HEK293 (cell line): ENCODE measurements at regions not wholly inside any gene's neighbourhood (a gene's known extent, or its start where the extent isn't known, plus 50 kb on each side); places are given as distances from the start of the nearest gene placed in this dataset.

Experiments
- CTCF ChIA-PET: fragments of 350-600 bp; formaldehyde crosslinking; extraction: SDS; loops from one replicate; lab custom pipeline; 2021; ENCODE audit warnings: antibody characterized with exemption; lab: Yijun Ruan, JAX
- POLR2A ChIA-PET: fragments of 300-600 bp; formaldehyde crosslinking; extraction: SDS; loops from one replicate; lab custom pipeline; 2020; ENCODE audit warnings: antibody characterized with exemption, inconsistent platforms; lab: Yijun Ruan, JAX
- H3K27ac ChIP-seq: fragments of 200-500 bp; sonication (Bioruptor generic); 2 replicates; pipeline ENCODE4 v1.5.1; 2014; ENCODE audit warnings: low read depth, low read length, control low read depth, inconsistent platforms; ENCODE audit errors: extremely low read depth
- H3K36me3 ChIP-seq, 2 experiments: fragments of 200-500 bp in 1 of 2; sonication (Bioruptor generic) in 1 of 2; 1 replicate in 1 of 2; 2 replicates in 1 of 2; pipeline ENCODE4 v1.5.1; 2014 to 2017; ENCODE audit warnings: inconsistent platforms in 2 of 2, low read length in 2 of 2; ENCODE audit not compliant: control insufficient read depth in 2 of 2, insufficient read depth in 1 of 2
- H3K4me1 ChIP-seq: fragments of 200-500 bp; sonication (Bioruptor generic); 2 replicates; pipeline ENCODE4 v1.5.1; 2014; ENCODE audit warnings: mild to moderate bottlenecking, low read length, inconsistent platforms; ENCODE audit not compliant: control insufficient read depth, insufficient read depth
- H3K4me3 ChIP-seq: 2 replicates; pipeline ENCODE4 v1.5.1; 2011; ENCODE audit warnings: low read depth, mild to moderate bottlenecking, control low read depth, low read length, moderate library complexity
- H3K9me3 ChIP-seq: fragments of 200-500 bp; sonication (Bioruptor generic); 2 replicates; pipeline ENCODE4 v1.5.1; 2014; ENCODE audit warnings: low read depth, low read length, inconsistent platforms; ENCODE audit not compliant: control insufficient read depth, insufficient read depth
- FEZF1 ChIP-seq: fragments of 450-650 bp; formaldehyde crosslinking; IDR thresholded peaks from 2 replicates; pipeline ENCODE4 v1.5.1; 2016; ENCODE audit warnings: missing biosample characterization, missing genetic modification characterization
- GLI2 ChIP-seq: fragments of 450-650 bp; formaldehyde crosslinking; IDR thresholded peaks from 2 replicates; pipeline ENCODE4; 2017; ENCODE audit warnings: missing biosample characterization, missing genetic modification characterization, low read depth, borderline replicate concordance
- HOXA7 ChIP-seq: sonication (generic); formaldehyde crosslinking; IDR thresholded peaks from 2 replicates; pipeline ENCODE4 v1.8.1; 2022; ENCODE audit warnings: missing genetic modification reagents, borderline replicate concordance
- RBAK ChIP-seq: fragments of 450-650 bp; formaldehyde crosslinking; IDR thresholded peaks from 2 replicates; pipeline ENCODE4 v1.5.1; 2016; ENCODE audit warnings: missing biosample characterization, missing genetic modification characterization
- WT1 ChIP-seq: fragments of 450-650 bp; formaldehyde crosslinking; IDR thresholded peaks from 2 replicates; pipeline ENCODE4 v1.5.1; 2016; ENCODE audit warnings: missing biosample characterization, missing genetic modification characterization
- ZBTB21 ChIP-seq: fragments of 450-650 bp; formaldehyde crosslinking; IDR thresholded peaks from 2 replicates; pipeline ENCODE4 v1.5.1; 2017; ENCODE audit warnings: missing biosample characterization, missing genetic modification characterization
- ZFP69B ChIP-seq: fragments of 450-650 bp; formaldehyde crosslinking; IDR thresholded peaks from 2 replicates; pipeline ENCODE4 v1.5.1; 2016; ENCODE audit warnings: missing biosample characterization, missing genetic modification characterization
- ZNF112 ChIP-seq: fragments of 450-650 bp; formaldehyde crosslinking; IDR thresholded peaks from 2 replicates; pipeline ENCODE4 v1.5.0; 2017; ENCODE audit warnings: missing biosample characterization, missing genetic modification characterization
- ZNF121 ChIP-seq: fragments of 450-650 bp; formaldehyde crosslinking; IDR thresholded peaks from 2 replicates; pipeline ENCODE4 v1.5.1; 2016; ENCODE audit warnings: missing biosample characterization, missing genetic modification characterization
- ZNF169 ChIP-seq: fragments of 450-650 bp; formaldehyde crosslinking; IDR thresholded peaks from 2 replicates; pipeline ENCODE4 v1.5.1; 2016; ENCODE audit warnings: missing biosample characterization, missing genetic modification characterization
- ZNF184 ChIP-seq: fragments of 450-650 bp; IDR thresholded peaks from 2 replicates; pipeline ENCODE4 v1.5.1; 2018; ENCODE audit warnings: missing biosample characterization, mild to moderate bottlenecking, missing genetic modification characterization
- ZNF324 ChIP-seq: fragments of 450-650 bp; formaldehyde crosslinking; IDR thresholded peaks from 2 replicates; pipeline ENCODE4 v1.5.1; 2016; ENCODE audit warnings: missing biosample characterization, missing genetic modification characterization
- ZNF335 ChIP-seq: fragments of 450-650 bp; formaldehyde crosslinking; conservative IDR thresholded peaks from 2 replicates; pipeline ENCODE4 v1.5.1; 2016; ENCODE audit warnings: missing biosample characterization, missing genetic modification characterization
- ZNF366 ChIP-seq: fragments of 450-650 bp; formaldehyde crosslinking; conservative IDR thresholded peaks from 2 replicates; pipeline ENCODE4 v1.5.1; 2016; ENCODE audit warnings: missing biosample characterization, missing genetic modification characterization
- ZNF391 ChIP-seq: fragments of 450-650 bp; formaldehyde crosslinking; IDR thresholded peaks from 2 replicates; pipeline ENCODE4 v1.5.1; 2016; ENCODE audit warnings: low read depth, missing biosample characterization, missing genetic modification characterization, borderline replicate concordance
- ZNF416 ChIP-seq: fragments of 450-650 bp; formaldehyde crosslinking; IDR thresholded peaks from 2 replicates; pipeline ENCODE4 v1.5.1; 2016; ENCODE audit warnings: missing biosample characterization, missing genetic modification characterization
- ZNF571 ChIP-seq: fragments of 450-650 bp; formaldehyde crosslinking; IDR thresholded peaks from 2 replicates; pipeline ENCODE4 v1.5.0; 2017; ENCODE audit warnings: missing biosample characterization, missing genetic modification characterization
- ZNF629 ChIP-seq: fragments of 450-650 bp; formaldehyde crosslinking; IDR thresholded peaks from 2 replicates; pipeline ENCODE4 v1.5.1; 2017; ENCODE audit warnings: missing biosample characterization, missing genetic modification characterization
- ZNF654 ChIP-seq: fragments of 450-650 bp; formaldehyde crosslinking; IDR thresholded peaks from 2 replicates; pipeline ENCODE4 v1.5.1; 2016; ENCODE audit warnings: low read depth, missing biosample characterization, missing genetic modification characterization
- ZNF792 ChIP-seq: fragments of 450-650 bp; formaldehyde crosslinking; IDR thresholded peaks from 2 replicates; pipeline ENCODE4 v1.5.1; 2016; ENCODE audit warnings: missing biosample characterization, missing genetic modification characterization
- ZNF830 ChIP-seq: fragments of 450-650 bp; IDR thresholded peaks from 2 replicates; pipeline ENCODE4 v1.5.0; 2018; ENCODE audit warnings: missing biosample characterization, missing genetic modification characterization, low read depth, mild to moderate bottlenecking, moderate library complexity
- TF ChIP-seq, protein P1 (sequence below): fragments of 450-650 bp; formaldehyde crosslinking; IDR thresholded peaks from 2 replicates; pipeline ENCODE4 v1.5.1; 2016; ENCODE audit warnings: missing biosample characterization, missing genetic modification characterization
- TF ChIP-seq, protein P2 (sequence below): fragments of 450-650 bp; formaldehyde crosslinking; IDR thresholded peaks from 2 replicates; pipeline ENCODE4 v1.5.1; 2017; ENCODE audit warnings: missing biosample characterization, missing genetic modification characterization
- TF ChIP-seq, protein P3 (sequence below): fragments of 450-650 bp; formaldehyde crosslinking; IDR thresholded peaks from 2 replicates; pipeline ENCODE4 v1.5.1; 2016; ENCODE audit warnings: missing biosample characterization, missing genetic modification characterization

DNA sequence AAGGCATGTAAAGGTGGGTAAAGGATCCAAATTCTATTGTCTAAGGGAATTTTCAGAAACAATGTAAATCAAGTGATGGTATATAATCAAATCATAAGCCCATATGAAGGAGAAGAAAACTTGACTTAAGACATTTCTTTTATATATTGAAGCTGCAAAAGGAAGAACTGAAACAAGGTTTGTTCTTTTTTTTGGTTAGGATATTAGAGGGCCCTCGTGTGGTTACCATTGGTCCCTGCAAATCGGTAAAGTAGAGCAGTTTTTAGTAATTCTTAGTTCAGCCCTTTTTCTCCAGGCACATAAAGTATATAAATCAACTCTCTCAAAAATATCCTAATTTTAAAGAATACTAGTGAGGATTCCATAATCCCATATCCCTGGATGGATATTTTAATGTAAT lies 105.6 kb upstream of the STK17B start:
- Histone ChIP-seq H3K4me3 (no peak overlapping the region), H3K36me3 (no peaks in the 10 kb centered on the region), H3K27ac (no peak overlapping the region), H3K9me3 (no peaks in the 10 kb centered on the region), H3K4me1 (peaks cover 10% of the 10 kb centered on the region)
- ChIA-PET POLR2A (interaction anchor here (0.6 to 1.8 kb wide), 2 partner anchors 106 to 546 kb away, joined by 3 to 9 read pairs; partner anchors contain the start of gene STK17B), CTCF (interaction anchor here (0.6 to 2.5 kb wide), 11 partner anchors 10 to 1914 kb away, joined by 3 to 15 read pairs (median 4); no protein-coding TSS in a partner anchor)
- TF ChIP-seq ZNF184, result 0 out of 2 replicates have a peak, but pooled peaks have one; percentile 45
- peak; percentile 32 for TF ChIP-seq ZNF654 (tag by site-specific recombination)
- TF ChIP-seq, protein P1, sequence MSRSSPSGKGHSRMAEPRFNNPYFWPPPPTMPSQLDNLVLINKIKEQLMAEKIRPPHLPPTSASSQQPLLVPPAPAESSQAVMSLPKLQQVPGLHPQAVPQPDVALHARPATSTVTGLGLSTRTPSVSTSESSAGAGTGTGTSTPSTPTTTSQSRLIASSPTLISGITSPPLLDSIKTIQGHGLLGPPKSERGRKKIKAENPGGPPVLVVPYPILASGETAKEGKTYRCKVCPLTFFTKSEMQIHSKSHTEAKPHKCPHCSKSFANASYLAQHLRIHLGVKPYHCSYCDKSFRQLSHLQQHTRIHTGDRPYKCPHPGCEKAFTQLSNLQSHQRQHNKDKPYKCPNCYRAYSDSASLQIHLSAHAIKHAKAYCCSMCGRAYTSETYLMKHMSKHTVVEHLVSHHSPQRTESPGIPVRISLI (tag by site-specific recombination), result no peak

DNA sequence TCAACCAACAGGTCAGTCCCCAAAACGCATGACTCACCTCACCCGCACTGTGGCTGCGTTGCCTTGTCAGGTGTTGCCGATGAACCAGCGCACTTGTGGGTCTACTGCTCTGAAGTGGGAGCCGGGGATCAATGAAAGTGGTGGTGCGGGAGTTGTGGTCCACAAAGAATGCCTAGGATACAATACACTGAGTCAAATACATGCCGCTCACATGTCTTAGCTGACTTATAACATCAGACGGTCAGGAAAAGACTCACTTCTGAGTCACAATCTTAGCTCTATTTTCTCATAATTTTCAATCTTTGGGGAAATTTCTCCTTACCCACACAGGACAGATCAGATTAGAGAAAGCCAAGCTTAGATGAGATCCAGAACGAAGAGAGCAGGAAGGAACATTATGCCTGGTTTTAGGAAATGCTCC lies 107.1 kb upstream of the STK17B start:
- no peak overlapping the region for H3K4me3 ChIP-seq
- no peak for TF ChIP-seq ZNF169 (tag by site-specific recombination)
- no peak for TF ChIP-seq ZNF571 (tag by site-specific recombination)
- TF ChIP-seq ZNF416 (tag by site-specific recombination), result no peak
- TF ChIP-seq, all 188 proteins: peak for 0
- POLR2A ChIA-PET, result no interaction called here
- Histone ChIP-seq H3K4me1 (peaks cover 10% of the 10 kb centered on the region), H3K9me3 (no peaks in the 10 kb centered on the region), H3K36me3 (no peaks in the 10 kb centered on the region), H3K27ac (no peak overlapping the region)
- CTCF ChIA-PET, result interaction anchor here (0.6 to 1.0 kb wide), 6 partner anchors 20 to 424 kb away, joined by 3 to 6 read pairs (median 3); no protein-coding TSS in a partner anchor

DNA sequence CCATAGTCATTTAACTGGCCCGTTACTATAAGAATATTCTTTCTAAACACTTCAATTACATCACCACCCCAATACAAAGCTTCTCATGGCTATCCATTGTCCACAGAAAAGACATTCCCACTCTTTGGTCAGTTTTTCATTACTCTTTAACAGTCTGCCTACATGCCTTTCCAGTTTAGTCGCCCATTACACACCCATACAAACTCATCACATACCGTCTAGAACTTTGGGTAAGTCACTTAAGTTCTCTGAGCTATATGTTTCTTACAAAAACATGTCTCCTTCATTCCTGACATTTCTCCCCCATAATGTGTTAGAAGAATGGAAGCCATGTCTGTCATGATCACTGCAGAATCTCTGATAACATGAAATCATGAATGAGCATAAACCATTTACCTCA lies 108.2 kb upstream of the STK17B start:
- CTCF ChIA-PET, result interaction anchor here (0.8 kb wide), 1 partner anchor 105 kb away, joined by 3 read pairs; no protein-coding TSS in a partner anchor
- POLR2A ChIA-PET, result no interaction called here
- Histone ChIP-seq H3K27ac (no peak overlapping the region), H3K9me3 (no peaks in the 10 kb centered on the region), H3K4me1 (peaks cover 4% of the 10 kb centered on the region; the same call in 1 of the 2 replicates), H3K4me3 (no peak overlapping the region), H3K36me3 (no peaks in the 10 kb centered on the region)
- TF ChIP-seq ZNF324 (no peak), RBAK (tag by site-specific recombination) (no peak), ZNF169 (tag by site-specific recombination) (no peak), ZNF112 (no peak), ZNF335 (no peak), GLI2 (tag by site-specific recombination) (no peak), ZNF121 (tag by site-specific recombination) (no peak), FEZF1 (tag by site-specific recombination) (no peak), ZNF391 (no peak), ZNF830 (tag by site-specific recombination) (no peak), HOXA7 (no peak), ZNF792 (tag by site-specific recombination) (no peak), ZBTB21 (no peak), ZNF629 (tag by site-specific recombination) (no peak), WT1 (tag by site-specific recombination) (no peak), ZFP69B (no peak), ZNF366 (tag by site-specific recombination) (no peak)
- TF ChIP-seq, protein P2, sequence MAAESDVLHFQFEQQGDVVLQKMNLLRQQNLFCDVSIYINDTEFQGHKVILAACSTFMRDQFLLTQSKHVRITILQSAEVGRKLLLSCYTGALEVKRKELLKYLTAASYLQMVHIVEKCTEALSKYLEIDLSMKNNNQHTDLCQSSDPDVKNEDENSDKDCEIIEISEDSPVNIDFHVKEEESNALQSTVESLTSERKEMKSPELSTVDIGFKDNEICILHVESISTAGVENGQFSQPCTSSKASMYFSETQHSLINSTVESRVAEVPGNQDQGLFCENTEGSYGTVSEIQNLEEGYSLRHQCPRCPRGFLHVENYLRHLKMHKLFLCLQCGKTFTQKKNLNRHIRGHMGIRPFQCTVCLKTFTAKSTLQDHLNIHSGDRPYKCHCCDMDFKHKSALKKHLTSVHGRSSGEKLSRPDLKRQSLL (tag by site-specific recombination), result no peak
- TF ChIP-seq, protein P3, sequence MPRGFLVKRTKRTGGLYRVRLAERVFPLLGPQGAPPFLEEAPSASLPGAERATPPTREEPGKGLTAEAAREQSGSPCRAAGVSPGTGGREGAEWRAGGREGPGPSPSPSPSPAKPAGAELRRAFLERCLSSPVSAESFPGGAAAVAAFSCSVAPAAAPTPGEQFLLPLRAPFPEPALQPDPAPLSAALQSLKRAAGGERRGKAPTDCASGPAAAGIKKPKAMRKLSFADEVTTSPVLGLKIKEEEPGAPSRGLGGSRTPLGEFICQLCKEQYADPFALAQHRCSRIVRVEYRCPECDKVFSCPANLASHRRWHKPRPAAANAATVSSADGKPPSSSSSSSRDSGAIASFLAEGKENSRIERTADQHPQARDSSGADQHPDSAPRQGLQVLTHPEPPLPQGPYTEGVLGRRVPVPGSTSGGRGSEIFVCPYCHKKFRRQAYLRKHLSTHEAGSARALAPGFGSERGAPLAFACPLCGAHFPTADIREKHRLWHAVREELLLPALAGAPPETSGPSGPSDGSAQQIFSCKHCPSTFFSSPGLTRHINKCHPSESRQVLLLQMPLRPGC (tag by site-specific recombination), result no peak
